T-helper 2 cell treated with Interferon-gamma antibody and Interleukin-4, amounts not matched to agents 5 μg/mL and 100 μg/mL, for 36 hours (primary cell): ENCODE measurements at regions not wholly inside any gene's neighbourhood (a gene's known extent, or its start where the extent isn't known, plus 50 kb on each side); places are given as distances from the start of the nearest gene placed in this dataset.

ENCODE experiments used
- DNase-seq: peaks from one replicate; pipeline ENCODE4 v3.0.0; 2021; ENCODE audit warnings: low spot score
- H3K27ac Mint-ChIP-seq: one replicate; pipeline ENCODE4 v1.8.0; 2021; ENCODE audit warnings: mild to moderate bottlenecking, mixed read lengths
- H3K27me3 Mint-ChIP-seq: one replicate; pipeline ENCODE4 v1.8.0; 2021; ENCODE audit warnings: low read depth, mixed read lengths
- H3K36me3 Mint-ChIP-seq: one replicate; pipeline ENCODE4 v1.8.0; 2021; ENCODE audit warnings: low read depth, mixed read lengths
- H3K4me1 Mint-ChIP-seq: one replicate; pipeline ENCODE4 v1.8.0; 2021; ENCODE audit warnings: low read depth, mixed read lengths
- H3K4me3 Mint-ChIP-seq: one replicate; pipeline ENCODE4 v1.8.0; 2022; ENCODE audit warnings: mild to moderate bottlenecking, moderate library complexity, mixed read lengths
- H3K9me3 Mint-ChIP-seq: one replicate; pipeline ENCODE4 v1.8.0; 2021; ENCODE audit warnings: mixed read lengths

- DNase-seq: no peak
- Mint-ChIP-seq H3K36me3 (no peaks in the 10 kb centered on the region), H3K9me3 (no peaks in the 10 kb centered on the region), H3K27me3 (peaks cover 67% of the 10 kb centered on the region), H3K27ac (no peak overlapping the region), H3K4me3 (no peak overlapping the region), H3K4me1 (peaks cover 2% of the 10 kb centered on the region)
Measured at GRCh38 chr13:42658019-42658418, 84.1 kb downstream of the TNFSF11 start.

GRCh38 chr13:42660333-42660965 is 86.5 kb downstream of the TNFSF11 start:
- H3K36me3 Mint-ChIP-seq: no peaks in the 10 kb centered on the region
- no peak for DNase-seq
- no peak overlapping the region for H3K27ac Mint-ChIP-seq
- H3K4me3 Mint-ChIP-seq: no peak overlapping the region
- peaks cover 52% of the 10 kb centered on the region for H3K27me3 Mint-ChIP-seq
- H3K4me1 Mint-ChIP-seq: no peaks in the 10 kb centered on the region
- no peaks in the 10 kb centered on the region for H3K9me3 Mint-ChIP-seq

GRCh38 chr13:42667638-42668037 is 93.7 kb downstream of the TNFSF11 start:
- Mint-ChIP-seq H3K9me3 (no peaks in the 10 kb centered on the region), H3K4me3 (no peak overlapping the region), H3K36me3 (no peaks in the 10 kb centered on the region)

GRCh38 chr13:42671502-42671901 is 97.5 kb downstream of the TNFSF11 start:
- Mint-ChIP-seq H3K27ac (no peak overlapping the region), H3K4me1 (no peaks in the 10 kb centered on the region), H3K4me3 (no peak overlapping the region), H3K36me3 (no peaks in the 10 kb centered on the region), H3K9me3 (no peaks in the 10 kb centered on the region), H3K27me3 (peaks cover 4% of the 10 kb centered on the region)
- DNase-seq: no peak

More at GRCh38 chr13:42667638-42668037, 93.7 kb downstream of the TNFSF11 start:
- no peak for DNase-seq
- Mint-ChIP-seq H3K27me3 (peaks cover 12% of the 10 kb centered on the region), H3K27ac (no peak overlapping the region), H3K4me1 (no peaks in the 10 kb centered on the region)

GRCh38 chr13:42673677-42674076 is 99.7 kb downstream of the TNFSF11 start:
- no peak overlapping the region for H3K4me3 Mint-ChIP-seq
- H3K36me3 Mint-ChIP-seq: no peaks in the 10 kb centered on the region
- no peaks in the 10 kb centered on the region for H3K27me3 Mint-ChIP-seq

GRCh38 chr13:42680748-42681147 is 100.6 kb upstream of the FAM216B start:
- Mint-ChIP-seq H3K9me3 (no peaks in the 10 kb centered on the region), H3K4me3 (no peak overlapping the region), H3K27ac (no peak overlapping the region), H3K4me1 (no peaks in the 10 kb centered on the region), H3K36me3 (no peaks in the 10 kb centered on the region), H3K27me3 (peaks cover 19% of the 10 kb centered on the region)
- no peak for DNase-seq

More at GRCh38 chr13:42673677-42674076, 99.7 kb downstream of the TNFSF11 start:
- no peak for DNase-seq
- Mint-ChIP-seq H3K27ac (no peak overlapping the region), H3K4me1 (no peaks in the 10 kb centered on the region), H3K9me3 (no peaks in the 10 kb centered on the region)

GRCh38 chr13:42681326-42682100 is 99.9 kb upstream of the FAM216B start:
- H3K27ac Mint-ChIP-seq: no peak overlapping the region
- H3K4me1 Mint-ChIP-seq: no peaks in the 10 kb centered on the region
- peaks cover 19% of the 10 kb centered on the region for H3K27me3 Mint-ChIP-seq
- H3K9me3 Mint-ChIP-seq: no peaks in the 10 kb centered on the region
- no peak for DNase-seq
- H3K36me3 Mint-ChIP-seq: no peaks in the 10 kb centered on the region
- no peak overlapping the region for H3K4me3 Mint-ChIP-seq

- H3K27me3 Mint-ChIP-seq: peaks cover 24% of the 10 kb centered on the region
- no peak for DNase-seq
- H3K27ac Mint-ChIP-seq: no peak overlapping the region
- no peaks in the 10 kb centered on the region for H3K36me3 Mint-ChIP-seq
- no peaks in the 10 kb centered on the region for H3K4me1 Mint-ChIP-seq
- H3K4me3 Mint-ChIP-seq: no peak overlapping the region
- no peaks in the 10 kb centered on the region for H3K9me3 Mint-ChIP-seq
Measured at GRCh38 chr13:42684226-42684625, 97.2 kb upstream of the FAM216B start.

- no peak overlapping the region for H3K27ac Mint-ChIP-seq
- H3K27me3 Mint-ChIP-seq: peaks cover 24% of the 10 kb centered on the region
- no peaks in the 10 kb centered on the region for H3K9me3 Mint-ChIP-seq
- no peaks in the 10 kb centered on the region for H3K4me1 Mint-ChIP-seq
- DNase-seq: no peak
- no peak overlapping the region for H3K4me3 Mint-ChIP-seq
- H3K36me3 Mint-ChIP-seq: no peaks in the 10 kb centered on the region
Measured at GRCh38 chr13:42685751-42686150, 95.6 kb upstream of the FAM216B start.

- Mint-ChIP-seq H3K27ac (no peak overlapping the region), H3K4me3 (no peak overlapping the region), H3K36me3 (no peaks in the 10 kb centered on the region), H3K27me3 (peaks cover 23% of the 10 kb centered on the region), H3K9me3 (no peaks in the 10 kb centered on the region), H3K4me1 (no peaks in the 10 kb centered on the region)
- DNase-seq: no peak
Measured at GRCh38 chr13:42686165-42686564, 95.2 kb upstream of the FAM216B start.

- DNase-seq: no peak
- no peak overlapping the region for H3K4me3 Mint-ChIP-seq
Measured at GRCh38 chr13:42688821-42689220, 92.6 kb upstream of the FAM216B start.

GRCh38 chr13:42696191-42696590 is 85.2 kb upstream of the FAM216B start:
- Mint-ChIP-seq H3K27ac (no peak overlapping the region), H3K4me1 (no peaks in the 10 kb centered on the region), H3K27me3 (peaks cover 15% of the 10 kb centered on the region), H3K36me3 (no peaks in the 10 kb centered on the region), H3K9me3 (no peaks in the 10 kb centered on the region), H3K4me3 (no peak overlapping the region)
- DNase-seq: no peak

More at GRCh38 chr13:42688821-42689220, 92.6 kb upstream of the FAM216B start:
- H3K36me3 Mint-ChIP-seq: no peaks in the 10 kb centered on the region
- H3K27me3 Mint-ChIP-seq: peaks cover 15% of the 10 kb centered on the region
- H3K9me3 Mint-ChIP-seq: no peaks in the 10 kb centered on the region
- H3K27ac Mint-ChIP-seq: no peak overlapping the region
- H3K4me1 Mint-ChIP-seq: no peaks in the 10 kb centered on the region

- no peak for DNase-seq
- H3K27ac Mint-ChIP-seq: no peak overlapping the region
- H3K36me3 Mint-ChIP-seq: no peaks in the 10 kb centered on the region
- H3K9me3 Mint-ChIP-seq: no peaks in the 10 kb centered on the region
- peaks cover 18% of the 10 kb centered on the region for H3K27me3 Mint-ChIP-seq
- no peak overlapping the region for H3K4me3 Mint-ChIP-seq
- H3K4me1 Mint-ChIP-seq: no peaks in the 10 kb centered on the region
Measured at GRCh38 chr13:42699912-42700311, 81.5 kb upstream of the FAM216B start.

- peaks cover 22% of the 10 kb centered on the region for H3K27me3 Mint-ChIP-seq
- H3K9me3 Mint-ChIP-seq: no peaks in the 10 kb centered on the region
- no peak for DNase-seq
- no peak overlapping the region for H3K4me3 Mint-ChIP-seq
- H3K4me1 Mint-ChIP-seq: no peaks in the 10 kb centered on the region
- no peak overlapping the region for H3K27ac Mint-ChIP-seq
- H3K36me3 Mint-ChIP-seq: no peaks in the 10 kb centered on the region
Measured at GRCh38 chr13:42702716-42703115, 78.7 kb upstream of the FAM216B start.
